ENCODE measurements at regions not wholly inside any gene's neighbourhood (a gene's known extent, or its start where the extent isn't known, plus 50 kb on each side); places are given as distances from the start of the nearest gene placed in this dataset.
"Not testable (repeated sequence)": the region's sequence is repeated elsewhere in the genome, so short reads cannot be mapped to it uniquely, and the experiment has no call there.

DNA sequence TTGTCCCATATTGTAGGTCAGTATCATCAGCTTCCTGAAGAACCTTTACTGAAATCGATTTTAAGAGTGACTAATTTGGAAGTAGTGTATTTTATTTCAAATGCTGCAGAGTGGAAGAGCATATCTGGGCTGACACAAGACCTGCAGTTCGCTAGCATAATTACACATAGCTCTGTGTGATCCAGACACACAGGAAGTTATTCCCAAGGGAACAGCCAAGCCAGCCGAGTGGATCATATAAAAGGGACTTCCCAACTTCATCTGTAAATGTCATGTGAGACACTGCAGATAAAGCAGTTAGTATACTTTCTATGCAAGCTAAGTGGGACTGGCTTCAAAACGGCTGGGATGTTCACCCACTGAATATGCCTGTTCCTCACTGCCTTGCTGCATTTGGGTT is 760.4 kb downstream of the SLITRK1 start:
- DNase-seq (ENCODE audit: low read depth) = peak; percentile 7

DNA sequence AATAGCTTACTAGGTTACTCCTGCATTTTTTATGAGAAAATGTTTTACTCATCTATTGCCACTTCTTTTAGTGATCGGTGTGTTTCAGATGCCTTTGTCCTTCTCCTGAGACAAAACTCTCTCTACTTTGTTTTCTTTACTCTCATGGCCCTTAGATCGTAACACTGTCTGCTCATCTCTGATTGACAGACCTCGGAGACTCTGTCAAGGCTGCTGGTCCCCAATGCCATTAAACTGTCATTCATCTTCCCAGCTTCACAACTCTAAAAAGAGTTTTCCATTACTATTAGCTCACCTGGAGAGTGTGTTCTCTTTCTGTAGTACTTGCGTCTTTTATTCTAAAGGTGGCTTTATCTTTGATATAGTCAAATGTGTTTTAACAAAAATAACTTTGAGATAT is 765.2 kb downstream of the SLITRK1 start:
- no peak for DNase-seq (ENCODE audit: low read depth)

DNA sequence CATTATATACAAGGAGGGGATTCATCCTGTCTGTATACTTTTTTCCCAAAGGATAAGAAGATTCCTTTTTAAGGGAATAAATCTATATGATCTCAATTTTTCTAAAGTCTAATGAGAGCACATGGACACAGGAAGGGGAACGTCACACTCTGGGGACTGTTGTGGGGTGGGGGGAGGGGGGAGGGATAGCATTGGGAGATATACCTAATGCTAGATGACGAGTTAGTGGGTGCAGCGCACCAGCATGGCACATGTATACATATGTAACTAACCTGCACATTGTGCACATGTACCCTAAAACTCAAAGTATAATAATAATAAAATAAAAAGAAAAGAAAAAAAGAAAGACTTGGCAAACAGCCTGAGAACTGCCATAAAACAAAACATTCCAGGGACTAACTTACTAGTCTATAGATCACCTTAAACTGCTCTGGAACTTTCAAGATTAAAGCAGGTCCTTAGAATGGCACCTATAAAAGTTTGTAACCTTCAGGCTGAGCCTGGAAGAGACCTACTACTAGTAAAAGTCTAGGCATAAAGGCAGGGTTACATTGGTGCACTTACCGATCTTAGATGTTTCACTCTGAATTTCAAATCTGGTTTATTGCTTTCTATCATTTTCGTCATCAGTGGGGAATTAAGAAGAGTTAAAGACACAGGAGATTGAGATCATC is 780.6 kb downstream of the SLITRK1 start:
- not testable (repeated sequence) for DNase-seq (ENCODE audit: low read depth)

DNA sequence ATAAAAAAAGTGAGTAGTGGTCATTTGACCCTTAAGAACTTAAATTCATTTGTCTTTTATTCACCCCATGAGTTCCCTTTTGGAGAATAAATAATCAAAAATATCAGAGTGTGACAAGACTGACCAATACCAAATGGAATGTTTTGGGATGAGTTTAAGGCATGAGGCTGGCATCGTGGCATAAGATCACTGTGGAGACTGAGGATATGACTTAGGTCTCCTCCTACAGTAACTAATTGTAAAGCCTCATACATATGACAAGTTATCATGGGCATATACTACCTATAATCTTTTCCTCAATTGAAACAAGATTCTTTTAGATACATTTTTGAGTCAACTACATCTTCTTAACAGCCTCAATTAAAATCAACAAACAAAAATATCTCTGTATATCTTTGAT is 782.0 kb downstream of the SLITRK1 start:
- peak; percentile 11 for DNase-seq (ENCODE audit: low read depth)

DNA sequence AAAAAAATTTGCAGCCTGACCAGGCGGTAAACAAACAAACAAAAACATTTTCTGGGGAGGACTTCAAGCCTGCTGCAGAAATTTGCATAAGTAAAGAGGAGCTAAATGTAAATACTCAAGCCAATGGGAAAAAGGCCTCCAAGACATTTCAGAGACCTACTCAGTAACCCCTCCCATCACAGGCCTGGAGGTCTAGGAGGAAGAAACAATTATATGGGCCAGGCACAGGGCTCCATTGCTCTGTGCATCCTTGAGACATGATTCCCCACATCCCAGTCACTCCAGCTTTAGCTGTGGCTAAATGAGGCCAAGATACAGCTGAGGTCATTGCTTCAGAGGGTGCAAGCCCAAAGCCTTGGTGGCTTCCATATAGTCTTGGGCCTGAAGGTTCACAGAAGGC is 793.4 kb downstream of the SLITRK1 start:
- DNase-seq (ENCODE audit: low read depth) = no peak

DNA sequence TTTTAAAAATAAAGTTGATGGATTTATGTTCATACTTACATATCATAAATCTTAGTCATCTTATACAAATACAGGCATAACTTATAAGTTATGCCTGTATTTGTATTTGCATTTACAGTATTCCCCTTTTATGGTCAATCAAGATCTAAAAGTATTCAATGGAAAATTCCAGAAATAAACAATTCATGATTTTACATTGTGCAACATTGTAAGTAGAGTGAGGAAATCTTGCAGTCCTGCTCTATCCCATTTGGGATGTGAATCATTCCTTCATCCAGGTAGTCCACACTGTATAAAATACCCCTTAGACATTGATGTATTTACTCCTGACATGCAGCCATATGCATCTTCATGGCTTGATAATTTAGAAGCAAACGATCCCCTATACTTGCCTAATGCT is 795.3 kb downstream of the SLITRK1 start:
- DNase-seq (ENCODE audit: low read depth) = no peak

DNA sequence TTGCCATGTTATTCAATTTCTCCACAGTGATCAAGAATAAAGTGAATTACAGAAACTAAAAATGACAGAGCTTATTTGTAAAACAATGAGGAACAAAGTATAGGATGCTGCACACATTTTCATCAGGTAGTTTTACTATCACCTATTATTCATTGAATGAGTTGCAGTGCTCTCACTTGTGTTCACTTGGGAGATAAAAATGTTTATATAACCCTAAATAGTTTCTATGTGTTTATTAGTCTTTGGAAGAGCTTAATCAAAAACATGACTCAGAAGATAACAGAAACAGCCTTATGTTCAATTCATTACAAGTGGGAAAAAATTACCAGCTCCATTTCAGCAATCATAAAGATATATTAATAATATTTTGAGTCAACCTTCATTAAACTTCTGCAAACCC is 796.2 kb downstream of the SLITRK1 start:
- no peak for DNase-seq (ENCODE audit: low read depth)

DNA sequence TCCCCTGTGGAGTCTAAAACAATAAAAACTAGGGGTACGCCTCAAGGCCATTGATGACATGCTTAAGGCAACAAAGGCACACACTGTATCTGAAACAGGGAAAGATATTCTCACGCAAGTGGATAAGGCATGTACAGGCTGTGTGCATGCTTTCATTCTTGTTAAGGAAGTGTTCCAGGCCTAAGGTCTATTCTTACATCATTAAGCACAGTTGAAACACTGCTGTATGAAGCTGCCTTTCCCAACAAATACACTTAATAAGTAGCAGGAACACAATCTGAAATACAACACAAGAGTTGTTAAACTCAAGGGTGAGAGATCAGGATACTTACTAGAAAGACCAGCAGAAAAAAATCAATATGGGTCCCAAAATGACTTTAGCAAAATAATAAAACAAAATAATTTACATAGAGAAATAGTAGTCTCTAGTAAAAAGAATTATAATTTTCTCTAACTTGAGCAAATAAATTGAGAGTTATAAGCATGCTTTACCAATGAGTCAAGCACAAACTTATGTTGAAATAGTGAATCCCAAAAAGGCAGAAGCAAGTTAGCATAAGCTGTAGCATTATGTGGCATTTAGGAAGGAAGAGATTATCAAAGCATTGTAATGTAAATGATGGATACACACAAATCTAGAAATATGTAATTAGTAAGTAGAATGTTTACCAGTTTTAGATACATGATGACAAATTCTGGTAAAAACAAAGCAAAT is 796.9 kb downstream of the SLITRK1 start:
- peak; percentile 38 for DNase-seq (ENCODE audit: low read depth)

DNA sequence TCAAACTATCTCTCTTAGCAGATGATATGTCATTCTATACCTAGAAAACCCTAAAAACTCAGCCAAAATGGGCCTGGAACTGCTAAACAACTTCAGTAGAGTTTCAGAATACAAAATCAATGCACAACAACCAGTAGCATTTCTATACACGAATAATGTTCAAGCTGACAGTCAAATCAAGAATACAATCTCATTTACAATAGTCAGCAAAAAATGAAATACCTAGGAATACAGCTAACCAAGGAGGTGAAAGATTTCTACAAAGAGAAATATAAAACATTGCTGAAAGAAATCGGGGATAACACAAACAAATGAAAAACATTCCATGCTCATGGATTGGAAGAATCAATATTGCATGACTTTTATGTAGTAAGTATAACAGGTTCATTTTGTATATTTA is 804.8 kb downstream of the SLITRK1 start:
- no peak for DNase-seq (ENCODE audit: low read depth)

DNA sequence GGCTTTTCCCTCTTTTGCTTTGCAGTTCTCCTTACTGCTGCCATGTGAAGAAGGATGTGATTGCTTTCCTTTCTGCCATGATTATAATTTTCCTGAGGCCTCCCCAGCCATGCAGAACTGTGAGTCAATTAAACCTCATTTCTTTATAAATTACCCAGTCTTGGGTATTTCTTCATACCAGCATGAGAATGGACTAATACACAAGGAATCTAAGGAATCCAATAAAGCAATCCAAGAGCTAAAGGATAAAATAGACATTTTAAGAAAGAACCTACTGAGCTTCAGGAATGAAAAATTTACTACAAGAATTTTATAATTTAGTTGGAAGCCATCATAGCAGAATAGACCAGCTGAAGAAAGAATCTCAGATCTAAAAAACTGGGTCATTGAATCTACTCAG is 808.3 kb downstream of the SLITRK1 start:
- DNase-seq (ENCODE audit: low read depth) = not testable (repeated sequence)

DNA sequence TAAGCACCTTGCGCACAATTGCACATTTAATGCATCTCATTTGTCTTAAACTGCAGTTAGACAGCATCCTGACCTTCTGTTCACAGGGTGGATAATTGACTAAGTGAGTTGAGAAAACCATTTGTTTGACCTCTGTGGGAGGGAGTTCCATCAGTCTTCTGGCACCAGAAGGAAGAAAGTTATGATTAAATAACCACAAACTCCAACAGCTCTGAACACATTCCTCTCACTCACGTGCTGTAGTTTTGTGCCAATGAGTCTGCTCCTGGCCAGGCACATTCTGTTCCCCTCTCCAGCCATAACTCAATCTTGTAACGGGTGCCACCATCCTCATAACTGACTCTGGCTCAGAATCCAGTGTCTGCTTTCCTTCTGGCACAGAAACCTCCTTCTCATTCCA is 817.2 kb downstream of the SLITRK1 start:
- peak; percentile 95 for DNase-seq (ENCODE audit: low read depth)

DNA sequence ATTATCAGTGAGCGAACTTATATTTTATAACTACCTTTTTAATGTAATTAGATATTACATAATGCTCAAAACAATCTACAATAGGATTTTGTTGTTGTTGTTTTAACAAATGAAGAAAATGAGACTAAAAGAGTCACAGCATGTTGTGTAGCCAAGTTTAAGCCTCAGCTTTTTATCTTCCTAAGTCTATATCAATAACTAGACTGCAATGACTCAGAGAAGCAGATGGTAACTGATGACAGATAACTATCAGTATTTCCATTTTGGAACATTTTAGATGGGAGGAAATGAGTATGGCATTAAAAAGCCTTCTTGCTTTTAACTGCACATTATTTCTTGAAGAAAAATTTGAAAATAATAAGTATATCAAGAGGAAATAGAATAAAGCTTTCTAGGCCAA is 825.2 kb downstream of the SLITRK1 start:
- peak; percentile 81 for DNase-seq (ENCODE audit: low read depth)

DNA sequence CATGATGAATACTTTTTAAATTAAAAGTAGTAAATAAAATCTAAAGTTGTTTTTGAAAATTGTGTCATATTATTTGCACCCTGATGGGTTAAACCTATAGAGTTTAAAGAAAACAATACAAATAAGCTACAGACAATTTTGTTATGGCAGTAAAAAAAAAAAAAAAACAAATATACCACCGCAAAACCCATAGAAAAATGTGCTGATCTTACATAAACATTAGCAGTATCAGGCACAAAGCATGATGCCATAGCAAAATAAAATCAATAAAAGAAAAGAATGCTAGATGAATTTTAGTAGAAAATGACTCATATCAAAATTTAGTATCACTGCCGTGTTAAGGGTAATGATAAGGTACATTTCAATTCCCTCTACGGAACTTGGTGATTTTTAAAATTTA is 826.0 kb downstream of the SLITRK1 start:
- DNase-seq (ENCODE audit: low read depth) = no peak

DNA sequence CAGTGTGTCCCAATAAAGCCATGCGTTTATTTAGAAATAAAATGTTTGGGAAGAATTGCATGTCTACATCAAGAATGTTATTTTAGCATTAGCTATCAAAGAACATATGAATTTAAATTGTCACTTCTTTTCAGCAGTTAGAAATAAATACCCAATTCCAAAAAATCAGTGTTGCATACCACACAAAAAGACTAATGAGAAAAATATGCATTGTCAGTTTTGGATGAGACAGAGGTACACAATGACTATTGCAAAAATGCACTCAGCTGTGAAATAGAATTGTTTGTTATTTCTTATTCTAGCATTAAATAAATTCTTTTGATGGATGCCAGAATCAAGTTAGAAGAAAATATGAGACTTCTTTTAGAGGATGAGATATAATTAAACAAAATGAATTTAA is 833.9 kb downstream of the SLITRK1 start:
- peak; percentile 64 for DNase-seq (ENCODE audit: low read depth)

DNA sequence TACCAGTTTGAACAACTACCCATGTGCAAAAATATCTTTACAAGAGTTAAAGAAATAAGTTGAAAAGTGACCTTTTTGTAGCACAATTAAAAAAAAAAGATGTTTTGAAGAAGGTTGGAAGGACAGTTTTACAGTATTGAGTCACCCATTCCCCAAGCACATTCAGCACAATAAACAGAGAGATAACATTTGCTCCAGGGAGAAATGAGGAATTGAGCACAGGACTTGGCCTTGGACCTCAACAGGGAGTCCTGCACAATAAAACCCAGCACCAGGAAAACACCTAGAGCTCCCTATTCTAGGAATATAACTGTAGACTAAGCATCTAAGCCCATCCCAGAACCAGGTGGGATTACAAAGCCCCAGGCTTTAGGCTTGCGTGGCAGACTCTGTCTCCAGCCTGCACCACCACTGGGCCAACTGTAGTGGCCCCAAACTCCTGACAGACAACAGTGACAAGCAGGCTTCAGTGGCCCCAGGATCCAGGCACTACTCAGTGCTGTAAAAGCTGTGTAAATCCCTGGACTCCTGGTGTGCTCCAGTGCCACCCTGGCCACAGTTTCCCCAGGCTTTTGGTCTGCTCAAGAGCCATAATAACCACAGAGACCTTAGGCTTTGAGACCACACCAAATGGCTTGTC is 857.2 kb downstream of the SLITRK1 start:
- no peak for DNase-seq (ENCODE audit: low read depth)

DNA sequence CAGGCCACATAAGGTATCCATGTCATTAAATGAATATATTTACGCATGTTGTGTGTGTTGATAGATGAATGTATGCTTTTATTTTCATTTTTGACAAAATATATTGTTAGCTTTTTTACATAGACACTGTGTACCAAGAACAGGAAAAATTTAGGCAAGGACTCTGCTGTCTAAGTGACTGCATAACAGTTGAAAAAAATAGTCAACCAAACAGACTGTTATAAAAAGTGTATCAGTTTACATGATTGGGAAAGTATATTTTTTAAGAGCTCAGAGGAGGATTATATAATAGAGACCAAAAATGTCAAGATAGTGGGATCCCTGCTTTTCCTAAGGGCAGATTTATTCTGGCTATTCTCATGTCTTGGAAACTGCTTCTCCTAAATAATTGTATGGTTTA is 858.0 kb downstream of the SLITRK1 start:
- DNase-seq (ENCODE audit: low read depth) = peak; percentile 37

DNA sequence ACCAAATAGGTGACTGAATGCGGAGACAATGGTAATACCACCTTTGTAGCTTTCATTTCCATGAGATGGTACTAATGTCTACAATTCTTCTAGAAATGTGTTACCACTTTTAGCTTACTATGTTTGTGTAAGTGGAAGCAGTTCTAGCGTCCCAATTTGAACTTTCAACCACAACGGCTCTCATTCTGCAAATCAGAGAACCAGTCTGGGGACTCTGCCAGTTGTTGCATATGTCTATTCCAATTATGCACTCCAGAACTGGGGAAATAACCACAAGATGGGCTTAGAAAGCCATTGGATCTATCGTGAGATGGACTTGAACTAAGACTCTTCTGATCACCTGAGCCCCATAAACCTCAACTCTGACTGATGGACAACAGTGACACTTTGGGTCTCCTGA is 862.3 kb downstream of the SLITRK1 start:
- no peak for DNase-seq (ENCODE audit: low read depth)

DNA sequence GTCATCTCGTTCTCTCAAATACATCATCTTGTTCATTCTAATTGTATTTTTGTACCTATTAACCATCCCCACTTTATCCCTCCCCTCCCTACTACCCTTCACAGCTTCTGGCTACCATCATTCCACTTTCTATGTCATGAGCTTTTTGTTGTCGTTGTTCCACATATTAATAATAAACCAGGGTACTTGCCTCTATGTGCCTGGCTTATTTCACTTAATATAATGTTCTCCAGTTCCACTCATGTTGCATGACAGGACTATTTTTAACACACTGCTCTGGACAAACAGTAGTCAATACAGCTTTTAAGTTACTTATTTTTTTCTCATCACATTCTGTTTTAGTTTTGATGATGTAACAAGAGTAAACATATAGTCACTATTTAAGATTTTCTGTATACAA is 872.3 kb downstream of the SLITRK1 start:
- no peak for DNase-seq (ENCODE audit: low read depth)

DNA sequence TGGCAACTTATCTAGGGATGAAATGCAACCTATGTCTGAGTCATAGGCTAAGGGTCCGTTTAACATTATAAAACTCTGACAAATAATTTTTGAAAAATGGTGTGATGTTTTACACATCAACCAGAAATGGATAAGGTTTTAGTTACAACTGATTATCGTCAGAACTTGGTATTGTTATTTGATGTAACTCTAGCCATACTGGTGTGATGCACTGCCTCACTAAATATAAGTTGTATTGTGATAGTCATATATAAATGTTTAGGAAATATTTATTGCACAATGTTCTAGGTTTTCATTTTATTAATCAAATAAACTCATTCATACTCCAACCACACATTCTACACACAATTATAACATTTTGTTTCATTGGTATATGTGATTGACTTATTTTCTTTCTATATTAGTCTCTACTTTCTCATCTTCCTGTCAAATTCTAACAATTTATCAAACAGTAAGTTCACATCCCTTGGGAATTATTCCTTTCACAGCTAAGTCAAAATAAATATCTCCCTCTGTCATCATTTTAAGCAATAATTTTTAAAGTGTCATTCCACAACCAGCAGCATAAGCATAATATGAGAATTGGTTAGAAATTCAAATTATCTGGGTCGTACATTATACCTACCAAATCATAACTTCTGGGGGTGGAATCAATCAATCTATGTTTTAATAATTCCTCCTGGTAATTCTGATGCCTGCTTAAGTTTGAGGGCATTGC is 873.9 kb downstream of the SLITRK1 start:
- peak; percentile 44 for DNase-seq (ENCODE audit: low read depth)

DNA sequence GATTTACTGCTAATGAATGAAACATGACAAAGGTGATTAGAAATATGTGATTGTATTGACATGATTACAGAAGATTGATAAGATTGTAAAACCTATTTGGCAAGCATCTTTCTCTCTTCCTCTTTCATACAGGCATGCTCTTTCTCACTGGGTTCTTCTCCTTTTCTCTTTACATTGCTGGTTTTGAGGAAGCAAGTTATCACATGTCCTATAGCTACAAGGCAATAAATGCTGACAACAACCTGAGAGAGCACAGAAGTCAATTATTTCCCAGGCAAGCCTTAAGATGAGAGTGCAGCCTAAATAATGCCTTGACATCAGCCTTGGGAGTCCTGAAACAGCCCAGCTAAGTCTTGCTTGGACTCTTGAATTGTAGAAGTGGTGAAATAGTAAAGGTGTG is 875.0 kb downstream of the SLITRK1 start:
- DNase-seq (ENCODE audit: low read depth) = no peak

DNA sequence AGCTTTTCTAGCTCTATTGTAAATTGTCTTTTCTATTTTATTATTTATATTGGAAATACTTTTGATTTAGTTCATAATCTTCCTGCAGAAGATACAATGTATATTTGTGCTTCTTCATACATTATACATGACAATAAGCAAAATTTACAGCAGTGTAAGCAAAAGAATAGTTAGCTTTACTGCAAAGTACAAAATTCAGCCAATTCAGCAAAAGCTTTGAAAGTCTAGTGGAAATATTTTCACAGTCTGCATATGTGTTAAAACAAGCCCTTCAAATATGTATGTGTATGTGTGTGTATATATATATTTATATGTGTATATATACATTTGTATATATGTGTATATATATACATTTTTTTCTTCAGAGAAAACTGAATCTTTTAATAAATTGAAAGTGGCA is 879.1 kb downstream of the SLITRK1 start:
- no peak for DNase-seq (ENCODE audit: low read depth)

DNA sequence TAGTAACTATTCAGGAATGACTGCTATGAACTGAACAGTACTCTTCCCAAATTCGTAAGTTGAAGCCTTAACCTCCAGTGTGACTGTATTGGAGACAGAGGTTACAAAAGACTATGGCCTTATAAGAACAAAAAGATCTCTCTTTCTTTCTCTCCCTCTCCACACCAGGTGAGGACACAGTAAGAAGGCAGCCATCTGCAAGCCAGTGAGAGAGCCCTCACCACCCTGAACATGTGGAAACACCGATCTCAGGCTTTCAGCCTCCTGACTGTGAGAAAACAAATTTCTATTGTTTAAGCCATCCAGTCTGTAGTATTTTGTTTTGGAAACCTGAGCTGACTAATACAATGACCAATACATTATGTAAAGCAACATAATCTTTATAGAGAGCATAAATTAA is 888.9 kb downstream of the SLITRK1 start:
- DNase-seq (ENCODE audit: low read depth) = no peak
